ENCODE measurements at regions not wholly inside any gene's neighbourhood (a gene's known extent, or its start where the extent isn't known, plus 50 kb on each side); places are given as distances from the start of the nearest gene placed in this dataset.

- DNase-seq = no peak
- intact Hi-C loops (cut with micrococcal nuclease; ENCODE audit: unreplicated experiment) = no loop called here
- H3K36me3 ChIP-seq (ENCODE audit: low read depth) = no peaks in the 10 kb centered on the region
- no peak overlapping the region for H3K4me3 ChIP-seq
- no peak overlapping the region for H3K4me2 ChIP-seq
- H3F3A ChIP-seq (ENCODE audit: insufficient read depth, low read depth) = no peaks in the 10 kb centered on the region
- ChIA-PET POLR2A (ENCODE audit: unreplicated experiment) (no interaction called here), CTCF (no interaction called here)
- no peaks in the 10 kb centered on the region for H3K9me2 ChIP-seq (ENCODE audit: insufficient read depth)
- H3K4me1 ChIP-seq (replicated peaks; ENCODE audit: insufficient read depth) = no peaks in the 10 kb centered on the region
- no peak overlapping the region for H3K27ac ChIP-seq
- BruUV-seq (replicated peaks) = no TSS peak
- no peaks in the 10 kb centered on the region for H3K27me3 ChIP-seq (ENCODE audit: insufficient read depth, low read depth)
- H3K79me2 ChIP-seq (ENCODE audit: low read depth) = no peaks in the 10 kb centered on the region
- H2AFZ ChIP-seq = no peak overlapping the region
- no peaks in the 10 kb centered on the region for H4K20me1 ChIP-seq (ENCODE audit: insufficient read depth)
- TF ChIP-seq CTCF (conservative IDR thresholded peaks at IDR 0.05) = no peak
- no peak for TF ChIP-seq EZH2 (IDR thresholded peaks at IDR 0.05; ENCODE audit: low read depth)
- no peaks in the 10 kb centered on the region for H3K9me3 ChIP-seq (ENCODE audit: insufficient read depth, low read depth)
Observed at GRCh38 chr15:87099916-87100315, 1020.2 kb downstream of the AGBL1 start.

GRCh38 chr15:87089551-87089950 is 1009.9 kb downstream of the AGBL1 start:
- no peaks in the 10 kb centered on the region for H3F3A ChIP-seq (ENCODE audit: insufficient read depth, low read depth)

GRCh38 chr15:87083201-87083600 is 1003.5 kb downstream of the AGBL1 start:
- intact Hi-C loops (cut with micrococcal nuclease; ENCODE audit: unreplicated experiment) = no loop called here
- Histone ChIP-seq H3K79me2 (ENCODE audit: low read depth) (no peaks in the 10 kb centered on the region), H3K27me3 (ENCODE audit: insufficient read depth, low read depth) (no peaks in the 10 kb centered on the region), H3K9me2 (ENCODE audit: insufficient read depth) (no peaks in the 10 kb centered on the region), H3K4me3 (no peak overlapping the region), H3K27ac (no peak overlapping the region), H3K4me1 (replicated peaks; ENCODE audit: insufficient read depth) (no peaks in the 10 kb centered on the region), H3F3A (ENCODE audit: insufficient read depth, low read depth) (no peaks in the 10 kb centered on the region), H3K9me3 (ENCODE audit: insufficient read depth, low read depth) (no peaks in the 10 kb centered on the region), H3K36me3 (ENCODE audit: low read depth) (no peaks in the 10 kb centered on the region), H3K4me2 (no peak overlapping the region), H4K20me1 (ENCODE audit: insufficient read depth) (no peaks in the 10 kb centered on the region), H2AFZ (no peak overlapping the region)
- BruUV-seq (replicated peaks) = no TSS peak
- no peak for DNase-seq
- CTCF ChIA-PET = no interaction called here
- POLR2A ChIA-PET (ENCODE audit: unreplicated experiment) = no interaction called here
- no peak for TF ChIP-seq CTCF (conservative IDR thresholded peaks at IDR 0.05)
- TF ChIP-seq EZH2 (IDR thresholded peaks at IDR 0.05; ENCODE audit: low read depth) = no peak

More at GRCh38 chr15:87089551-87089950, 1009.9 kb downstream of the AGBL1 start:
- Histone ChIP-seq H3K4me2 (no peak overlapping the region), H3K9me3 (ENCODE audit: insufficient read depth, low read depth) (no peaks in the 10 kb centered on the region), H3K79me2 (ENCODE audit: low read depth) (no peaks in the 10 kb centered on the region), H3K36me3 (ENCODE audit: low read depth) (no peaks in the 10 kb centered on the region), H3K27ac (no peak overlapping the region), H2AFZ (no peak overlapping the region), H3K27me3 (ENCODE audit: insufficient read depth, low read depth) (no peaks in the 10 kb centered on the region), H3K4me3 (no peak overlapping the region), H3K9me2 (ENCODE audit: insufficient read depth) (no peaks in the 10 kb centered on the region), H3K4me1 (replicated peaks; ENCODE audit: insufficient read depth) (no peaks in the 10 kb centered on the region), H4K20me1 (ENCODE audit: insufficient read depth) (no peaks in the 10 kb centered on the region)
- no TSS peak for BruUV-seq (replicated peaks)
- TF ChIP-seq EZH2 (IDR thresholded peaks at IDR 0.05; ENCODE audit: low read depth) (no peak), CTCF (conservative IDR thresholded peaks at IDR 0.05) (no peak)
- ChIA-PET POLR2A (ENCODE audit: unreplicated experiment) (no interaction called here), CTCF (no interaction called here)
- no peak for DNase-seq
- intact Hi-C loops (cut with micrococcal nuclease; ENCODE audit: unreplicated experiment) = no loop called here

Data from PC-9 (cell line).